Hematopoietic multipotent progenitor cell treated with erythropoietin and hydrocortisone succinate and interleukin-3 and kit ligand, for 6 days (in vitro differentiated cells): ENCODE measurements at regions not wholly inside any gene's neighbourhood (a gene's known extent, or its start where the extent isn't known, plus 50 kb on each side); places are given as distances from the start of the nearest gene placed in this dataset.

Experiments used
- DNase-seq: peaks from one replicate; pipeline ENCODE4 v3.0.0-alpha.2; 2015

- no peak for DNase-seq
Observed at GRCh38 chr2:134189009-134189720, 64.7 kb upstream of the MGAT5 start.

- DNase-seq = no peak
Observed at GRCh38 chr2:134190062-134190806, 63.6 kb upstream of the MGAT5 start.

GRCh38 chr2:134190807-134191203 lies 63.1 kb upstream of the MGAT5 start:
- DNase-seq = no peak

- no peak for DNase-seq
Observed at GRCh38 chr2:134191835-134192234, 62.0 kb upstream of the MGAT5 start.

GRCh38 chr2:134193006-134193405 lies 60.9 kb upstream of the MGAT5 start:
- no peak for DNase-seq

GRCh38 chr2:134194519-134194918 lies 59.4 kb upstream of the MGAT5 start:
- DNase-seq = no peak

- peak; percentile 40 for DNase-seq
Observed at GRCh38 chr2:134195341-134195740, 58.5 kb upstream of the MGAT5 start.

GRCh38 chr2:134197445-134197844 lies 56.4 kb upstream of the MGAT5 start:
- no peak for DNase-seq

GRCh38 chr2:134198006-134198634 lies 55.8 kb upstream of the MGAT5 start:
- DNase-seq = no peak

GRCh38 chr2:134199123-134199522 lies 54.7 kb upstream of the MGAT5 start:
- no peak for DNase-seq

GRCh38 chr2:134200036-134200618 lies 53.7 kb upstream of the MGAT5 start:
- no peak for DNase-seq

GRCh38 chr2:134201533-134201932 lies 52.3 kb upstream of the MGAT5 start:
- no peak for DNase-seq

- DNase-seq = peak; percentile 46
Observed at GRCh38 chr2:134202371-134202770, 51.5 kb upstream of the MGAT5 start.

GRCh38 chr2:134203175-134203574 lies 50.7 kb upstream of the MGAT5 start:
- no peak for DNase-seq
